Adrenal gland (tissue), 9 donors: ENCODE measurements at regions not wholly inside any gene's neighbourhood (a gene's known extent, or its start where the extent isn't known, plus 50 kb on each side); places are given as distances from the start of the nearest gene placed in this dataset.

Source experiments
- DNase-seq, 7 donors: peaks; one replicate each; pipeline ENCODE4 v3.0.0-alpha.2; 2019 to 2020
- H3K27ac ChIP-seq, 5 donors: fragments of 200-600 bp; sonication (generic) in 4 of 5; 1 replicate in 3 of 5; 2 replicates in 2 of 5; pipeline versions ENCODE4 v1.5.1 to v1.8.0; 2016 to 2020; ENCODE audit warnings: mild to moderate bottlenecking in 1 of 5
- H3K27me3 ChIP-seq: fragments of 200-600 bp; 2 replicates; pipeline ENCODE4 v1.8.0; 2021
- H3K36me3 ChIP-seq, 2 donors: fragments of 200-600 bp; replicated peaks in 1 of 2; 1 replicate in 1 of 2; 2 replicates in 1 of 2; pipeline versions ENCODE4 v1.5.1 to v1.8.0; 2018 to 2022
- H3K4me1 ChIP-seq, 2 donors: fragments of 200-600 bp; replicated peaks in 1 of 2; 1 replicate in 1 of 2; 2 replicates in 1 of 2; pipeline versions ENCODE4 v1.5.1 to v1.8.0; 2018 to 2021
- H3K4me3 ChIP-seq, 4 donors: fragments of 200-600 bp; sonication (generic) in 3 of 4; one replicate each; pipeline ENCODE4 v1.5.1; 2016 to 2018
- H3K9me3 ChIP-seq, 3 donors: fragments of 200-600 bp; sonication (generic) in 1 of 3; replicated peaks in 1 of 3; 1 replicate in 2 of 3; 2 replicates in 1 of 3; pipeline versions ENCODE4 v1.5.1 to v1.8.0; 2016 to 2021
- CTCF ChIP-seq, 6 experiments: fragments of 450-650 bp in 4 of 6; fragments of 200-600 bp in 2 of 6; sonication (generic) in 1 of 6; IDR thresholded peaks; 1 replicate in 5 of 6; 2 replicates in 1 of 6; pipeline versions ENCODE4 v1.5.1 to v1.8.0; 2016 to 2021; ENCODE audit warnings: antibody characterized with exemption in 6 of 6, mild to moderate bottlenecking in 2 of 6, moderate library complexity in 1 of 6
- POLR2A ChIP-seq, 2 donors: fragments of 450-650 bp; IDR thresholded peaks; one replicate each; pipeline ENCODE4 v1.6.1; 2017; ENCODE audit warnings: antibody characterized with exemption in 2 of 2, mild to moderate bottlenecking in 2 of 2, moderate library complexity in 1 of 2
- WGBS, 4 donors: extraction: QIAGEN DNeasy Blood & Tissue Kit in 2 of 4; methylation state at CpG; one replicate each; pipeline versions ENCODE4 v1.1.5 to v1.1.7; 2013 to 2017; 5-methylcytosine and 5-hydroxymethylcytosine counted together
- intact Hi-C, 2 donors: fragments of 100-400 bp; cut with DNase I; formaldehyde crosslinking; loops; one replicate each; pipeline versions ENCODE4 v1.14.1 to v1.15.0; 2022 to 2023
- donor health status: healthy with polysubstance abuse.
- donor health status: Bipolar disorder and iron deficiency.
- donor health status: DM: yes; HTN: yes; CAD: no.
- donor health status: DM: no; HTN: no; CAD: no.
- donor health status: DM: no; HTN: no; CAD: no.

DNA sequence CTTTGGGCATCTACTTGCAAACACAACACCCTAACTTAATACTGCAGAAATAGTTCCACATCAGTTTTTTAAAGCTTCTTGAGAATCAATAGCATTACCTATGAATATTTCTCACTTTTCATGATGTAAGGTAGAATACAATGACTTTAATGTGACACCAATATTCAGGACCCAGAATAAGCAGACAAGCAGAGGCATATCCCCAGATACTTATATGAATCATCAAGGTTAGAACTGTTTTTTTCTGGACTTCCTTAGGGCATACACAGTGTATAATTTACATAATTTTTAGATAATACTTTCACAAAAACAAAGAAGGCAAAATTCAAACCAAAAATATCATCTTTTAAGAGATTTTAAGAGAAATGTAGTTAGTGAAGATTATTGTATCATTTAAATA, 885.8 kb downstream of the FSCB start:
- Histone ChIP-seq H3K4me3 (no peak overlapping the region), H3K36me3 (no peaks in the 10 kb centered on the region), H3K9me3 (no peaks in the 10 kb centered on the region), H3K4me1 (no peaks in the 10 kb centered on the region), H3K27ac (no peak overlapping the region), H3K27me3 (no peaks in the 10 kb centered on the region)
- DNase-seq, result no peak
- TF ChIP-seq POLR2A (IDR thresholded peaks at IDR 0.05), result no peak
- intact Hi-C loops, result no loop called here

GRCh38 chr14:43595096-43595772, 911.8 kb downstream of the FSCB start:
- Histone ChIP-seq H3K4me3 (no peak overlapping the region), H3K9me3 (no peaks in the 10 kb centered on the region), H3K27me3 (no peaks in the 10 kb centered on the region), H3K4me1 (no peaks in the 10 kb centered on the region), H3K36me3 (no peaks in the 10 kb centered on the region), H3K27ac (no peak overlapping the region)
- 54 to 70% (median 62%) methylated on average over 2 of the region's 2 CpGs for WGBS, 4 donors
- intact Hi-C loops, result no loop called here
- DNase-seq, result no peak
- TF ChIP-seq POLR2A (IDR thresholded peaks at IDR 0.05), result no peak
- TF ChIP-seq CTCF (IDR thresholded peaks at IDR 0.05), result no peak

- no peak for DNase-seq
- intact Hi-C loops, result no loop called here
- Histone ChIP-seq H3K4me1 (no peaks in the 10 kb centered on the region), H3K9me3 (no peaks in the 10 kb centered on the region), H3K27me3 (no peaks in the 10 kb centered on the region), H3K4me3 (no peak overlapping the region), H3K27ac (no peak overlapping the region), H3K36me3 (no peaks in the 10 kb centered on the region)
- 30 to 53% (median 46%) methylated on average over 3 of the region's 3 CpGs for WGBS, 4 donors
- TF ChIP-seq CTCF (IDR thresholded peaks at IDR 0.05) (no peak), POLR2A (IDR thresholded peaks at IDR 0.05) (no peak)
Measured at GRCh38 chr14:43591776-43592175, 915.3 kb downstream of the FSCB start.

DNA sequence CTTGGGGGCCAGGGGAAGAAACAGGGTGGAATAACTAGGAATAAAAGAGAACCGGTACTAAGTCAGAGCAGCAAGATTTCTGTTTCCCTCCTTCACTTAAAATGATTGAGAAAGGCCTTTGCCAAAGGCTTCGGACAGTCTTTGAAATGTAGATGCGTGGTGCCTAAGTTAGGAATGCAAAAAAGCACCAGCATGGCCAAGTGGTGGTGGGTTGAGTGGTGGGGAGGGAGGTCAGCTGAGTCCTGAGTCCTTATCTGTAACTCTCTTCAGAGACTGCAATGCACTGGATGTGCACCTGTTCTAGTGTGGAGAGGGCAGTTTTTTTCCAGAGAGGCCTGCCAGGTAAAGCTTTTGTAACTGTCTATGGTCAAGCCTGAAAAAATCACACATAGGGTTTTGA, 919.9 kb downstream of the FSCB start:
- no peaks in the 10 kb centered on the region for H3K4me1 ChIP-seq
- no peaks in the 10 kb centered on the region for H3K27me3 ChIP-seq
- 73 to 82% (median 74%) methylated on average over 3 of the region's 3 CpGs for WGBS, 4 donors
- H3K27ac ChIP-seq, result no peak overlapping the region
- H3K36me3 ChIP-seq, result no peaks in the 10 kb centered on the region
- no peak for TF ChIP-seq POLR2A (IDR thresholded peaks at IDR 0.05)
- H3K9me3 ChIP-seq, result no peaks in the 10 kb centered on the region
- intact Hi-C loops, result no loop called here
- H3K4me3 ChIP-seq, result no peak overlapping the region
- no peak for DNase-seq

- no peak overlapping the region for H3K27ac ChIP-seq
- H3K27me3 ChIP-seq, result no peaks in the 10 kb centered on the region
- no peak for TF ChIP-seq CTCF (IDR thresholded peaks at IDR 0.05)
- no peak for TF ChIP-seq POLR2A (IDR thresholded peaks at IDR 0.05)
- no peak for DNase-seq
- WGBS, 4 donors, result 71 to 78% (median 73%) methylated on average over 2 of the region's 2 CpGs
- H3K9me3 ChIP-seq, result peaks cover 0 to 10% (median 5%) of the 10 kb centered on the region in 3 donors
- no peaks in the 10 kb centered on the region for H3K36me3 ChIP-seq
- H3K4me3 ChIP-seq, result no peak overlapping the region
- intact Hi-C loops, result no loop called here
- peaks cover 0 to 4% of the 10 kb centered on the region in 2 donors for H3K4me1 ChIP-seq
Measured at GRCh38 chr14:43579671-43580070, 927.4 kb downstream of the FSCB start.
